Fibroblast of lung (primary cell): ENCODE measurements at regions not wholly inside any gene's neighbourhood (a gene's known extent, or its start where the extent isn't known, plus 50 kb on each side); places are given as distances from the start of the nearest gene placed in this dataset.

Source experiments
- DNase-seq, 2 donors: peaks; one replicate each; pipeline versions ENCODE4 v3.0.0 to v3.0.0-alpha.2; 2010; ENCODE audit warnings: low read depth in 2 of 2
- H2AFZ ChIP-seq: 2 replicates; pipeline ENCODE4 v1.5.1; 2012; ENCODE audit warnings: low read length, control low read depth, inconsistent platforms
- H3K27ac ChIP-seq: 2 replicates; pipeline ENCODE4 v1.5.1; 2011; ENCODE audit warnings: low read length, control low read depth; ENCODE audit not compliant: insufficient read depth
- H3K27me3 ChIP-seq: 2 replicates; pipeline ENCODE4 v1.5.1; 2011; ENCODE audit warnings: mild to moderate bottlenecking, low read length; ENCODE audit not compliant: control insufficient read depth, insufficient read depth
- H3K36me3 ChIP-seq: 2 replicates; pipeline ENCODE4 v1.5.1; 2011; ENCODE audit warnings: low read length; ENCODE audit not compliant: control insufficient read depth, insufficient read depth
- H3K4me1 ChIP-seq: 2 replicates; pipeline ENCODE4 v1.5.1; 2011; ENCODE audit warnings: low read length; ENCODE audit not compliant: control insufficient read depth, insufficient read depth; ENCODE audit errors: extremely low read depth
- H3K4me2 ChIP-seq: 2 replicates; pipeline ENCODE4 v1.5.1; 2011; ENCODE audit warnings: low read length, control low read depth; ENCODE audit not compliant: insufficient read depth; ENCODE audit errors: extremely low read depth
- H3K4me3 ChIP-seq, 4 experiments: fragments of 200-600 bp in 1 of 4; sonication (generic) in 1 of 4; replicated peaks in 1 of 4; 2 replicates each; pipeline ENCODE4 v1.5.1; 2011 to 2016; ENCODE audit warnings: low read length in 4 of 4, low read depth in 3 of 4, mild to moderate bottlenecking in 3 of 4, control low read depth in 2 of 4, inconsistent platforms in 1 of 4, mixed read lengths in 1 of 4; ENCODE audit not compliant: insufficient read depth in 1 of 4; ENCODE audit errors: control extremely low read depth in 1 of 4
- H3K79me2 ChIP-seq: 2 replicates; pipeline ENCODE4 v1.5.1; 2012; ENCODE audit warnings: mild to moderate bottlenecking, low read length, inconsistent platforms; ENCODE audit not compliant: control insufficient read depth, insufficient read depth
- H3K9ac ChIP-seq: 2 replicates; pipeline ENCODE4 v1.5.1; 2011; ENCODE audit warnings: mild to moderate bottlenecking, low read length, control low read depth; ENCODE audit not compliant: insufficient read depth
- H3K9me3 ChIP-seq: 2 replicates; pipeline ENCODE4 v1.5.1; 2012; ENCODE audit warnings: low read depth, low read length; ENCODE audit not compliant: control insufficient read depth, insufficient read depth
- H4K20me1 ChIP-seq: 2 replicates; pipeline ENCODE4 v1.5.1; 2011; ENCODE audit warnings: low read length; ENCODE audit not compliant: control insufficient read depth, insufficient read depth; ENCODE audit errors: extremely low read depth
- CTCF ChIP-seq, 2 donors: IDR thresholded peaks in 1 of 2; conservative IDR thresholded peaks in 1 of 2; 1 replicate in 1 of 2; 2 replicates in 1 of 2; pipeline ENCODE4 v1.5.1; 2011 to 2012; ENCODE audit warnings: low read length in 2 of 2, control low read depth in 1 of 2, inconsistent platforms in 1 of 2, low read depth in 1 of 2, mild to moderate bottlenecking in 1 of 2
- EZH2 ChIP-seq: IDR thresholded peaks from 2 replicates; pipeline ENCODE4 v1.5.1; 2012; ENCODE audit warnings: low read length, control low read depth, mild to moderate bottlenecking; ENCODE audit errors: missing control alignments

GRCh38 chr17:63362115-63362514, 84.0 kb downstream of the CYB561 start:
- H3K27me3 ChIP-seq = no peaks in the 10 kb centered on the region
- H3K4me2 ChIP-seq = no peak overlapping the region
- no peaks in the 10 kb centered on the region for H3K79me2 ChIP-seq
- peaks cover 9% of the 10 kb centered on the region for H3K4me1 ChIP-seq
- H3K9me3 ChIP-seq = no peaks in the 10 kb centered on the region
- no peak overlapping the region for H3K4me3 ChIP-seq
- H3K27ac ChIP-seq = no peak overlapping the region
- TF ChIP-seq CTCF (conservative IDR thresholded peaks at IDR 0.05 in 1 of 2, IDR thresholded peaks at IDR 0.05 in 1 of 2; ENCODE audit: low read depth in 1 of 2, low read length in 2 of 2) (no peak), EZH2 (no peak)
- no peak overlapping the region for H2AFZ ChIP-seq
- no peak overlapping the region for H3K9ac ChIP-seq
- DNase-seq = no peak
- H4K20me1 ChIP-seq = no peaks in the 10 kb centered on the region
- H3K36me3 ChIP-seq = peaks cover 2% of the 10 kb centered on the region

GRCh38 chr17:63364387-63364786, 81.7 kb downstream of the CYB561 start:
- no peak overlapping the region for H3K4me2 ChIP-seq
- H4K20me1 ChIP-seq = no peaks in the 10 kb centered on the region
- H3K4me3 ChIP-seq = no peak overlapping the region
- no peak overlapping the region for H3K9ac ChIP-seq
- H3K27me3 ChIP-seq = no peaks in the 10 kb centered on the region
- DNase-seq = peak; percentile 65 to 83
- H2AFZ ChIP-seq = no peak overlapping the region
- no peak overlapping the region for H3K27ac ChIP-seq
- no peaks in the 10 kb centered on the region for H3K4me1 ChIP-seq
- TF ChIP-seq EZH2 = no peak
- TF ChIP-seq CTCF (conservative IDR thresholded peaks at IDR 0.05 in 1 of 2, IDR thresholded peaks at IDR 0.05 in 1 of 2; ENCODE audit: low read depth in 1 of 2, low read length in 2 of 2) = no peak
- H3K79me2 ChIP-seq = no peaks in the 10 kb centered on the region
- peaks cover 2% of the 10 kb centered on the region for H3K36me3 ChIP-seq
- H3K9me3 ChIP-seq = no peaks in the 10 kb centered on the region

GRCh38 chr17:63364944-63365343, 81.2 kb downstream of the CYB561 start:
- Histone ChIP-seq H3K9ac (no peak overlapping the region), H4K20me1 (no peaks in the 10 kb centered on the region), H3K4me2 (no peak overlapping the region), H3K4me1 (no peaks in the 10 kb centered on the region), H3K27me3 (no peaks in the 10 kb centered on the region), H3K36me3 (peaks cover 2% of the 10 kb centered on the region), H3K4me3 (no peak overlapping the region), H2AFZ (no peak overlapping the region), H3K79me2 (no peaks in the 10 kb centered on the region), H3K27ac (no peak overlapping the region), H3K9me3 (no peaks in the 10 kb centered on the region)
- TF ChIP-seq CTCF (conservative IDR thresholded peaks at IDR 0.05 in 1 of 2, IDR thresholded peaks at IDR 0.05 in 1 of 2; ENCODE audit: low read depth in 1 of 2, low read length in 2 of 2) (no peak), EZH2 (no peak)
- DNase-seq = no peak
